ENCODE measurements at regions not wholly inside any gene's neighbourhood (a gene's known extent, or its start where the extent isn't known, plus 50 kb on each side); places are given as distances from the start of the nearest gene placed in this dataset.
A peak's percentile ranks its signal among the peaks of the same experiment; 100 is the strongest.

DNA sequence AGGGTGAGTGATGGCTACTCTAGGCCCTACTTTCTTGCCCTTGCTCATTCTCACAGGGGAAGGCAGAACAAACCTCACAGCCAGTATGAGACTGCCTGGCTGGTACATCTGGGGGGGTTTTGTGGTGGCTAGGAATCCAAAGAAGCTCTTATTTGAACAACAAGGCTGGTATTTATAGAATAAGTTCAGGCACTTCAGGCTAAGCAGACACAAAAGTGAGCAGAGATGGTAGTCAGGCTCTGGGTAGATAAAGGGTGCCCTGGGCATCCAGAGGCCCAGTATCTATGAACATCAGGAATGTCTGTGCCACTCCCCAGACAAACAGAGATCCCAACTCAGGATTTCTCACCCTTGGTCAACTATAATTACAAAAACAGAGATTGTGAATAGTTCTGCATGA is 57.2 kb upstream of the RTN4 start:
- Histone ChIP-seq H3K4me3 (ENCODE audit: low read depth, low read length) (no peak overlapping the region), H3K4me1 (ENCODE audit: control insufficient read depth, insufficient read depth, low read length) (peaks cover 12% of the 10 kb centered on the region), H3K27ac (ENCODE audit: extremely low read depth, low read depth, low read length) (no peak overlapping the region), H3K36me3 (ENCODE audit: control insufficient read depth in 2 of 2, insufficient read depth in 1 of 2, low read length in 2 of 2) (no peaks in the 10 kb centered on the region), H3K9me3 (ENCODE audit: control insufficient read depth, insufficient read depth, low read depth, low read length) (no peaks in the 10 kb centered on the region)
- no peak for TF ChIP-seq ZIC2 (tag by site-specific recombination; IDR thresholded peaks at IDR 0.05)
- TF ChIP-seq SP7 (tag by site-specific recombination; IDR thresholded peaks at IDR 0.05) = no peak
- no peak for TF ChIP-seq ZNF121 (tag by site-specific recombination; IDR thresholded peaks at IDR 0.05)
- no peak for TF ChIP-seq ZNF341 (tag by site-specific recombination; IDR thresholded peaks at IDR 0.05; ENCODE audit: low read depth)
- TF ChIP-seq HOXA7 (CRISPR knock-in tag; IDR thresholded peaks at IDR 0.05; ENCODE audit: borderline replicate concordance) = no peak
- TF ChIP-seq MEIS1 (CRISPR knock-in tag; IDR thresholded peaks at IDR 0.05; ENCODE audit: borderline replicate concordance) = no peak
- TF ChIP-seq, protein P1, sequence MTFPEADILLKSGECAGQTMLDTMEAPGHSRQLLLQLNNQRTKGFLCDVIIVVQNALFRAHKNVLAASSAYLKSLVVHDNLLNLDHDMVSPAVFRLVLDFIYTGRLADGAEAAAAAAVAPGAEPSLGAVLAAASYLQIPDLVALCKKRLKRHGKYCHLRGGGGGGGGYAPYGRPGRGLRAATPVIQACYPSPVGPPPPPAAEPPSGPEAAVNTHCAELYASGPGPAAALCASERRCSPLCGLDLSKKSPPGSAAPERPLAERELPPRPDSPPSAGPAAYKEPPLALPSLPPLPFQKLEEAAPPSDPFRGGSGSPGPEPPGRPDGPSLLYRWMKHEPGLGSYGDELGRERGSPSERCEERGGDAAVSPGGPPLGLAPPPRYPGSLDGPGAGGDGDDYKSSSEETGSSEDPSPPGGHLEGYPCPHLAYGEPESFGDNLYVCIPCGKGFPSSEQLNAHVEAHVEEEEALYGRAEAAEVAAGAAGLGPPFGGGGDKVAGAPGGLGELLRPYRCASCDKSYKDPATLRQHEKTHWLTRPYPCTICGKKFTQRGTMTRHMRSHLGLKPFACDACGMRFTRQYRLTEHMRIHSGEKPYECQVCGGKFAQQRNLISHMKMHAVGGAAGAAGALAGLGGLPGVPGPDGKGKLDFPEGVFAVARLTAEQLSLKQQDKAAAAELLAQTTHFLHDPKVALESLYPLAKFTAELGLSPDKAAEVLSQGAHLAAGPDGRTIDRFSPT (tag by site-specific recombination; IDR thresholded peaks at IDR 0.05) = no peak
- TF ChIP-seq ZNF2 (tag by site-specific recombination; IDR thresholded peaks at IDR 0.05) = no peak
- TF ChIP-seq GLI2 (tag by site-specific recombination; IDR thresholded peaks at IDR 0.05; ENCODE audit: borderline replicate concordance, low read depth) = no peak
- TF ChIP-seq ZFHX2 (tag by site-specific recombination; conservative IDR thresholded peaks at IDR 0.05) = no peak
- TF ChIP-seq ZSCAN30 (tag by site-specific recombination; IDR thresholded peaks at IDR 0.05) = no peak
- TF ChIP-seq BCL11B (tag by site-specific recombination; IDR thresholded peaks at IDR 0.05; ENCODE audit: low read depth) = no peak
- TF ChIP-seq ZNF623 (tag by site-specific recombination; IDR thresholded peaks at IDR 0.05) = no peak
- no peak for TF ChIP-seq ZNF624 (tag by site-specific recombination; IDR thresholded peaks at IDR 0.05)
- no peak for TF ChIP-seq TCF7L2 (IDR thresholded peaks at IDR 0.05; ENCODE audit: borderline replicate concordance, low read depth, low read length)
- no peak for TF ChIP-seq ZNF558 (tag by site-specific recombination; IDR thresholded peaks at IDR 0.05)
- TF ChIP-seq ZNF660 (tag by site-specific recombination; IDR thresholded peaks at IDR 0.05) = no peak
- TF ChIP-seq, protein P2, sequence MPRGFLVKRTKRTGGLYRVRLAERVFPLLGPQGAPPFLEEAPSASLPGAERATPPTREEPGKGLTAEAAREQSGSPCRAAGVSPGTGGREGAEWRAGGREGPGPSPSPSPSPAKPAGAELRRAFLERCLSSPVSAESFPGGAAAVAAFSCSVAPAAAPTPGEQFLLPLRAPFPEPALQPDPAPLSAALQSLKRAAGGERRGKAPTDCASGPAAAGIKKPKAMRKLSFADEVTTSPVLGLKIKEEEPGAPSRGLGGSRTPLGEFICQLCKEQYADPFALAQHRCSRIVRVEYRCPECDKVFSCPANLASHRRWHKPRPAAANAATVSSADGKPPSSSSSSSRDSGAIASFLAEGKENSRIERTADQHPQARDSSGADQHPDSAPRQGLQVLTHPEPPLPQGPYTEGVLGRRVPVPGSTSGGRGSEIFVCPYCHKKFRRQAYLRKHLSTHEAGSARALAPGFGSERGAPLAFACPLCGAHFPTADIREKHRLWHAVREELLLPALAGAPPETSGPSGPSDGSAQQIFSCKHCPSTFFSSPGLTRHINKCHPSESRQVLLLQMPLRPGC (tag by site-specific recombination; IDR thresholded peaks at IDR 0.05) = no peak
- TF ChIP-seq, protein P3, sequence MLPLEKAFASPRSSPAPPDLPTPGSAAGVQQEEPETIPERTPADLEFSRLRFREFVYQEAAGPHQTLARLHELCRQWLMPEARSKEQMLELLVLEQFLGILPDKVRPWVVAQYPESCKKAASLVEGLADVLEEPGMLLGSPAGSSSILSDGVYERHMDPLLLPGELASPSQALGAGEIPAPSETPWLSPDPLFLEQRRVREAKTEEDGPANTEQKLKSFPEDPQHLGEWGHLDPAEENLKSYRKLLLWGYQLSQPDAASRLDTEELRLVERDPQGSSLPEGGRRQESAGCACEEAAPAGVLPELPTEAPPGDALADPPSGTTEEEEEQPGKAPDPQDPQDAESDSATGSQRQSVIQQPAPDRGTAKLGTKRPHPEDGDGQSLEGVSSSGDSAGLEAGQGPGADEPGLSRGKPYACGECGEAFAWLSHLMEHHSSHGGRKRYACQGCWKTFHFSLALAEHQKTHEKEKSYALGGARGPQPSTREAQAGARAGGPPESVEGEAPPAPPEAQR (tag by site-specific recombination; IDR thresholded peaks at IDR 0.05) = no peak
- no peak for TF ChIP-seq ZSCAN23 (tag by site-specific recombination; IDR thresholded peaks at IDR 0.05)
- CTCF ChIA-PET = interaction anchor here (0.6 to 1.1 kb wide), 3 partner anchors 20 to 67 kb away, joined by 3 to 4 read pairs (median 3); no protein-coding TSS in a partner anchor
- POLR2A ChIA-PET = no interaction called here

DNA sequence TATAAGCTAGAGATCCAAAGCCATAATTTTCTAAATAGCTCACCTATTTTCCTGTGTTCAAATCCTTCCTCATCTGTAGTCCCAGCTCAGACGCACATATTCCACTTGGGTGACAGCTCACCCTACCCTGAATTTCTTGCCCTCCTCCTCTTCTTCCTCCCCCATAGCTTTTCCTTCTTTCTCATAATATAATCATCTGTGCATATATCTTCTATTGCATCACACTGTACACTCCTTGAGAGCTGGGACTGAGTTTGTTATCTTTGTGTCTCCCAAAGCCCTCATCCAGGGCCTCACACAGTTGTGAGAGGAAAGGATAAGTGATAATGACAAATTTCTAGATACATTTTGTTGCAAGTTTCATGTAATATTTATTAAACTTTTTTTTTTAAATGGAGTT is 55.9 kb upstream of the RTN4 start:
- H3K9me3 ChIP-seq (ENCODE audit: control insufficient read depth, insufficient read depth, low read depth, low read length) = no peaks in the 10 kb centered on the region
- H3K27ac ChIP-seq (ENCODE audit: extremely low read depth, low read depth, low read length) = no peak overlapping the region
- POLR2A ChIA-PET = no interaction called here
- H3K4me1 ChIP-seq (ENCODE audit: control insufficient read depth, insufficient read depth, low read length) = peaks cover 6% of the 10 kb centered on the region; the same call in 1 of the 2 replicates
- no peak overlapping the region for H3K4me3 ChIP-seq (ENCODE audit: low read depth, low read length)
- CTCF ChIA-PET = interaction anchor here (0.8 to 1.1 kb wide), 3 partner anchors 9 to 69 kb away, joined by 3 to 4 read pairs (median 3); no protein-coding TSS in a partner anchor
- no peaks in the 10 kb centered on the region for H3K36me3 ChIP-seq (ENCODE audit: control insufficient read depth in 2 of 2, insufficient read depth in 1 of 2, low read length in 2 of 2)
- TF ChIP-seq, protein P4, sequence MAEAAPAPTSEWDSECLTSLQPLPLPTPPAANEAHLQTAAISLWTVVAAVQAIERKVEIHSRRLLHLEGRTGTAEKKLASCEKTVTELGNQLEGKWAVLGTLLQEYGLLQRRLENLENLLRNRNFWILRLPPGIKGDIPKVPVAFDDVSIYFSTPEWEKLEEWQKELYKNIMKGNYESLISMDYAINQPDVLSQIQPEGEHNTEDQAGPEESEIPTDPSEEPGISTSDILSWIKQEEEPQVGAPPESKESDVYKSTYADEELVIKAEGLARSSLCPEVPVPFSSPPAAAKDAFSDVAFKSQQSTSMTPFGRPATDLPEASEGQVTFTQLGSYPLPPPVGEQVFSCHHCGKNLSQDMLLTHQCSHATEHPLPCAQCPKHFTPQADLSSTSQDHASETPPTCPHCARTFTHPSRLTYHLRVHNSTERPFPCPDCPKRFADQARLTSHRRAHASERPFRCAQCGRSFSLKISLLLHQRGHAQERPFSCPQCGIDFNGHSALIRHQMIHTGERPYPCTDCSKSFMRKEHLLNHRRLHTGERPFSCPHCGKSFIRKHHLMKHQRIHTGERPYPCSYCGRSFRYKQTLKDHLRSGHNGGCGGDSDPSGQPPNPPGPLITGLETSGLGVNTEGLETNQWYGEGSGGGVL (tag by site-specific recombination; IDR thresholded peaks at IDR 0.05) = no peak
- TF ChIP-seq SETDB1 (IDR thresholded peaks at IDR 0.05; ENCODE audit: insufficient read length, low read length) (no peak), ZNF23 (tag by site-specific recombination; IDR thresholded peaks at IDR 0.05; ENCODE audit: borderline replicate concordance) (no peak), ZXDB (tag by site-specific recombination; IDR thresholded peaks at IDR 0.05) (no peak)
- TF ChIP-seq, protein P5, sequence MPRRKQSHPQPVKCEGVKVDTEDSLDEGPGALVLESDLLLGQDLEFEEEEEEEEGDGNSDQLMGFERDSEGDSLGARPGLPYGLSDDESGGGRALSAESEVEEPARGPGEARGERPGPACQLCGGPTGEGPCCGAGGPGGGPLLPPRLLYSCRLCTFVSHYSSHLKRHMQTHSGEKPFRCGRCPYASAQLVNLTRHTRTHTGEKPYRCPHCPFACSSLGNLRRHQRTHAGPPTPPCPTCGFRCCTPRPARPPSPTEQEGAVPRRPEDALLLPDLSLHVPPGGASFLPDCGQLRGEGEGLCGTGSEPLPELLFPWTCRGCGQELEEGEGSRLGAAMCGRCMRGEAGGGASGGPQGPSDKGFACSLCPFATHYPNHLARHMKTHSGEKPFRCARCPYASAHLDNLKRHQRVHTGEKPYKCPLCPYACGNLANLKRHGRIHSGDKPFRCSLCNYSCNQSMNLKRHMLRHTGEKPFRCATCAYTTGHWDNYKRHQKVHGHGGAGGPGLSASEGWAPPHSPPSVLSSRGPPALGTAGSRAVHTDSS (tag by site-specific recombination; IDR thresholded peaks at IDR 0.05) = 0 out of 2 replicates have a peak, but pooled peaks have one; percentile 29
- TF ChIP-seq, protein P6, sequence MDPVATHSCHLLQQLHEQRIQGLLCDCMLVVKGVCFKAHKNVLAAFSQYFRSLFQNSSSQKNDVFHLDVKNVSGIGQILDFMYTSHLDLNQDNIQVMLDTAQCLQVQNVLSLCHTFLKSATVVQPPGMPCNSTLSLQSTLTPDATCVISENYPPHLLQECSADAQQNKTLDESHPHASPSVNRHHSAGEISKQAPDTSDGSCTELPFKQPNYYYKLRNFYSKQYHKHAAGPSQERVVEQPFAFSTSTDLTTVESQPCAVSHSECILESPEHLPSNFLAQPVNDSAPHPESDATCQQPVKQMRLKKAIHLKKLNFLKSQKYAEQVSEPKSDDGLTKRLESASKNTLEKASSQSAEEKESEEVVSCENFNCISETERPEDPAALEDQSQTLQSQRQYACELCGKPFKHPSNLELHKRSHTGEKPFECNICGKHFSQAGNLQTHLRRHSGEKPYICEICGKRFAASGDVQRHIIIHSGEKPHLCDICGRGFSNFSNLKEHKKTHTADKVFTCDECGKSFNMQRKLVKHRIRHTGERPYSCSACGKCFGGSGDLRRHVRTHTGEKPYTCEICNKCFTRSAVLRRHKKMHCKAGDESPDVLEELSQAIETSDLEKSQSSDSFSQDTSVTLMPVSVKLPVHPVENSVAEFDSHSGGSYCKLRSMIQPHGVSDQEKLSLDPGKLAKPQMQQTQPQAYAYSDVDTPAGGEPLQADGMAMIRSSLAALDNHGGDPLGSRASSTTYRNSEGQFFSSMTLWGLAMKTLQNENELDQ (tag by site-specific recombination; IDR thresholded peaks at IDR 0.05; ENCODE audit: low read depth) = no peak

All from HEK293 (cell line).